CD14-positive monocyte (primary cell): ENCODE measurements at regions not wholly inside any gene's neighbourhood (a gene's known extent, or its start where the extent isn't known, plus 50 kb on each side); places are given as distances from the start of the nearest gene placed in this dataset.

Experiments used
- DNase-seq, 3 donors: peaks; one replicate each; pipeline ENCODE4 v3.0.0-alpha.2; 2011 to 2022
- H2AFZ ChIP-seq: 2 replicates; pipeline ENCODE4 v1.6.0; 2012; ENCODE audit warnings: mild to moderate bottlenecking, low read depth, low read length, inconsistent platforms; ENCODE audit not compliant: insufficient read depth, poor library complexity, severe bottlenecking
- H3K27ac ChIP-seq, 2 donors: 1 replicate in 1 of 2; 2 replicates in 1 of 2; pipeline ENCODE4 v1.5.1; 2012 to 2013; ENCODE audit warnings: low read length in 2 of 2, control low read depth in 1 of 2, inconsistent platforms in 1 of 2, low read depth in 1 of 2, mild to moderate bottlenecking in 1 of 2
- H3K27me3 ChIP-seq, 2 donors: one replicate each; pipeline versions ENCODE4 v1.6.0 to v1.6.1; 2011 to 2013; ENCODE audit warnings: low read length in 2 of 2; ENCODE audit not compliant: control insufficient read depth in 2 of 2, insufficient read depth in 2 of 2
- H3K36me3 ChIP-seq, 2 donors: replicated peaks in 1 of 2; 1 replicate in 1 of 2; 2 replicates in 1 of 2; pipeline versions ENCODE4 v1.5.1 to v1.6.1; 2012 to 2013; ENCODE audit warnings: low read length in 2 of 2, control low read depth in 1 of 2, inconsistent platforms in 1 of 2, mild to moderate bottlenecking in 1 of 2; ENCODE audit not compliant: insufficient read depth in 2 of 2, control insufficient read depth in 1 of 2
- H3K4me1 ChIP-seq, 2 donors: 1 replicate in 1 of 2; 2 replicates in 1 of 2; pipeline versions ENCODE4 v1.5.1 to v1.6.1; 2012 to 2013; ENCODE audit warnings: low read length in 2 of 2, control low read depth in 1 of 2, inconsistent platforms in 1 of 2, mild to moderate bottlenecking in 1 of 2, moderate library complexity in 1 of 2; ENCODE audit not compliant: insufficient read depth in 2 of 2, control insufficient read depth in 1 of 2
- H3K4me2 ChIP-seq: replicated peaks from 2 replicates; pipeline ENCODE3; 2012; ENCODE audit warnings: low read length, moderate library complexity, mild to moderate bottlenecking; ENCODE audit not compliant: poor library complexity, severe bottlenecking; ENCODE audit errors: extremely low read depth
- H3K4me3 ChIP-seq, 3 experiments: fragments of 200-600 bp in 1 of 3; sonication (generic) in 1 of 3; replicated peaks in 1 of 3; 1 replicate in 2 of 3; 2 replicates in 1 of 3; pipeline ENCODE4 v1.5.1; 2011 to 2013; ENCODE audit warnings: low read length in 3 of 3, mild to moderate bottlenecking in 3 of 3, control low read depth in 2 of 3, low read depth in 2 of 3, inconsistent platforms in 1 of 3, moderate library complexity in 1 of 3
- H3K79me2 ChIP-seq: 2 replicates; pipeline ENCODE4 v1.6.0; 2012; ENCODE audit warnings: mild to moderate bottlenecking, control low read depth, inconsistent platforms, low read length, moderate library complexity; ENCODE audit not compliant: insufficient read depth
- H3K9ac ChIP-seq: 2 replicates; pipeline ENCODE4 v1.6.0; 2017; ENCODE audit warnings: low read length, mild to moderate bottlenecking; ENCODE audit not compliant: insufficient read depth, poor library complexity, severe bottlenecking
- H3K9me3 ChIP-seq, 2 donors: replicated peaks in 1 of 2; 1 replicate in 1 of 2; 2 replicates in 1 of 2; pipeline versions ENCODE4 v1.5.1 to v1.6.1; 2012 to 2013; ENCODE audit warnings: low read length in 2 of 2, control low read depth in 1 of 2; ENCODE audit not compliant: control insufficient read depth in 1 of 2, insufficient read depth in 1 of 2
- H4K20me1 ChIP-seq: 2 replicates; pipeline ENCODE4 v1.6.0; 2012; ENCODE audit warnings: mild to moderate bottlenecking, low read length, control low read depth, moderate library complexity; ENCODE audit not compliant: insufficient read depth
- H3K27ac Mint-ChIP-seq, 7 donors: one replicate each; pipeline ENCODE4 v1.8.0; 2020; ENCODE audit warnings: mild to moderate bottlenecking in 7 of 7, mixed read lengths in 7 of 7, moderate library complexity in 6 of 7, inconsistent platforms in 2 of 7
- H3K27me3 Mint-ChIP-seq, 3 donors: one replicate each; pipeline ENCODE4 v1.8.0; 2021 to 2022; ENCODE audit warnings: low read depth in 3 of 3, mild to moderate bottlenecking in 3 of 3, mixed read lengths in 3 of 3, moderate library complexity in 3 of 3, inconsistent platforms in 1 of 3
- H3K36me3 Mint-ChIP-seq, 2 donors: one replicate each; pipeline ENCODE4 v1.8.0; 2020; ENCODE audit warnings: mixed read lengths in 2 of 2, inconsistent platforms in 1 of 2, mild to moderate bottlenecking in 1 of 2
- H3K4me1 Mint-ChIP-seq: one replicate; pipeline ENCODE4 v1.8.0; 2020; ENCODE audit warnings: mild to moderate bottlenecking, mixed read lengths
- H3K4me3 Mint-ChIP-seq, 2 donors: one replicate each; pipeline ENCODE4 v1.8.0; 2020; ENCODE audit warnings: mild to moderate bottlenecking in 2 of 2, mixed read lengths in 2 of 2, moderate library complexity in 1 of 2
- H3K9me3 Mint-ChIP-seq, 7 donors: one replicate each; pipeline ENCODE4 v1.8.0; 2020 to 2022; ENCODE audit warnings: mixed read lengths in 7 of 7, mild to moderate bottlenecking in 6 of 7, moderate library complexity in 6 of 7, inconsistent platforms in 2 of 7
- WGBS: methylation state at CpG from one replicate; pipeline ENCODE4 v1.1.5; 2013; ENCODE audit warnings: missing lambda C conversion rate; ENCODE audit not compliant: insufficient coverage; 5-methylcytosine and 5-hydroxymethylcytosine counted together
- intact Hi-C, 2 donors: fragments of 100-400 bp; cut with micrococcal nuclease; formaldehyde crosslinking; loops; one replicate each; pipeline versions ENCODE4 v1.15.0 to v1.15.1; 2023
- TF ChIP-seq, protein P1 (sequence below): fragments of 200-600 bp; IDR thresholded peaks from one replicate; pipeline ENCODE4 v1.8.0; 2022; ENCODE audit warnings: antibody characterized with exemption, mild to moderate bottlenecking

DNA sequence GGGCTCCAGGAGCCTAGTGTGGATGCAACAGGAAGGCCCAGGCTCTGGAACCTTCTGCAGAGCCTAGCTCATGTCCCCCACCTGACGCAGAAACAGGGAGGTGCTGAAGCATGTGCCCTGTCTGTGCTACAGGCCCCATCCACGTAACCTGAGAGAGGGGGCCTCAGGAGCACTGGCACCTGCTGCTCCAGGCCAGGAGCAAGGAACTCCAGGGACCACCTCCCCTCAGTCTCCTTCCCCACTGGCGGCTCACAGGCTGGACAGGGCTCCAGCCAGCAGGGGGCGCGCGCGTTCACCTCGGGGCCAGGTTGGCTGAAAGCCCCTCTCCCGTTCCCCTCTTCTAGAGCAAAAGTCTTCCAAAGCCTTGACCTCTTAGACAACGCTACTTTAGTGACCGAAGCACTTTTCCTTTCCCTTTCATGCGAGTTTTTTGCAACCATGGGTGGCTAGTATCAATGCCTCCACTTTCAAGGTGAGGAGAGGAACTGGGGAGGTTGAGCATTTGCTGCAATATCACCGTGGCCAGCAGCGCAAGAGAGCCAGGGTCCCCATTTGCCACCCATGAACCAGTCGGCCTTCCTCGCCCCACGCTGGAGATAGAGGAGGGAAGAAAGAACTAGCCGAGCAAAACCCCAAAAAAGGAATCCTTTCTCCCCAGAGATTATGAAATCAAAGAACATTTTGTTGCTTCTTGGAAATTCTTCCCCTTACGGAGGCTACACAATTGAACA, 52.4 kb upstream of the GPR157 start:
- H2AFZ ChIP-seq = peak overlapping the region; percentile 63
- peak overlapping the region; percentile 86 for H3K4me2 ChIP-seq
- peaks cover 11 to 44% of the 10 kb centered on the region in 2 donors for H3K27me3 ChIP-seq
- Mint-ChIP-seq H3K27ac (peak overlapping the region in 1 of 7 donors; percentile 81), H3K9me3 (peaks cover 0 to 9% (median 0%) of the 10 kb centered on the region in 7 donors), H3K4me3 (peak overlapping the region; percentile 74 to 93), H3K27me3 (peaks cover 24 to 56% (median 46%) of the 10 kb centered on the region in 3 donors), H3K36me3 (no peaks in the 10 kb centered on the region), H3K4me1 (peaks cover 31% of the 10 kb centered on the region)
- no peaks in the 10 kb centered on the region for H3K79me2 ChIP-seq
- H3K9ac ChIP-seq = no peak overlapping the region
- H3K27ac ChIP-seq = no peak overlapping the region
- H3K4me3 ChIP-seq = peak overlapping the region; percentile 18 to 75 (median 29)
- peak; percentile 29 to 59 (median 47) for DNase-seq
- WGBS = 18% methylated on average over 8 of the region's 19 CpGs
- H3K36me3 ChIP-seq = no peaks in the 10 kb centered on the region
- H3K4me1 ChIP-seq = peaks cover 36 to 46% of the 10 kb centered on the region in 2 donors
- no peaks in the 10 kb centered on the region for H4K20me1 ChIP-seq
- TF ChIP-seq, protein P1, sequence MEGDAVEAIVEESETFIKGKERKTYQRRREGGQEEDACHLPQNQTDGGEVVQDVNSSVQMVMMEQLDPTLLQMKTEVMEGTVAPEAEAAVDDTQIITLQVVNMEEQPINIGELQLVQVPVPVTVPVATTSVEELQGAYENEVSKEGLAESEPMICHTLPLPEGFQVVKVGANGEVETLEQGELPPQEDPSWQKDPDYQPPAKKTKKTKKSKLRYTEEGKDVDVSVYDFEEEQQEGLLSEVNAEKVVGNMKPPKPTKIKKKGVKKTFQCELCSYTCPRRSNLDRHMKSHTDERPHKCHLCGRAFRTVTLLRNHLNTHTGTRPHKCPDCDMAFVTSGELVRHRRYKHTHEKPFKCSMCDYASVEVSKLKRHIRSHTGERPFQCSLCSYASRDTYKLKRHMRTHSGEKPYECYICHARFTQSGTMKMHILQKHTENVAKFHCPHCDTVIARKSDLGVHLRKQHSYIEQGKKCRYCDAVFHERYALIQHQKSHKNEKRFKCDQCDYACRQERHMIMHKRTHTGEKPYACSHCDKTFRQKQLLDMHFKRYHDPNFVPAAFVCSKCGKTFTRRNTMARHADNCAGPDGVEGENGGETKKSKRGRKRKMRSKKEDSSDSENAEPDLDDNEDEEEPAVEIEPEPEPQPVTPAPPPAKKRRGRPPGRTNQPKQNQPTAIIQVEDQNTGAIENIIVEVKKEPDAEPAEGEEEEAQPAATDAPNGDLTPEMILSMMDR = peak; percentile 99
- H3K9me3 ChIP-seq = peaks cover 5 to 9% of the 10 kb centered on the region in 2 donors
- intact Hi-C loops = loop anchor here in 1 of 2 donors (5.0 kb wide), 1 partner anchor 44 kb away; no protein-coding TSS in a partner anchor

DNA sequence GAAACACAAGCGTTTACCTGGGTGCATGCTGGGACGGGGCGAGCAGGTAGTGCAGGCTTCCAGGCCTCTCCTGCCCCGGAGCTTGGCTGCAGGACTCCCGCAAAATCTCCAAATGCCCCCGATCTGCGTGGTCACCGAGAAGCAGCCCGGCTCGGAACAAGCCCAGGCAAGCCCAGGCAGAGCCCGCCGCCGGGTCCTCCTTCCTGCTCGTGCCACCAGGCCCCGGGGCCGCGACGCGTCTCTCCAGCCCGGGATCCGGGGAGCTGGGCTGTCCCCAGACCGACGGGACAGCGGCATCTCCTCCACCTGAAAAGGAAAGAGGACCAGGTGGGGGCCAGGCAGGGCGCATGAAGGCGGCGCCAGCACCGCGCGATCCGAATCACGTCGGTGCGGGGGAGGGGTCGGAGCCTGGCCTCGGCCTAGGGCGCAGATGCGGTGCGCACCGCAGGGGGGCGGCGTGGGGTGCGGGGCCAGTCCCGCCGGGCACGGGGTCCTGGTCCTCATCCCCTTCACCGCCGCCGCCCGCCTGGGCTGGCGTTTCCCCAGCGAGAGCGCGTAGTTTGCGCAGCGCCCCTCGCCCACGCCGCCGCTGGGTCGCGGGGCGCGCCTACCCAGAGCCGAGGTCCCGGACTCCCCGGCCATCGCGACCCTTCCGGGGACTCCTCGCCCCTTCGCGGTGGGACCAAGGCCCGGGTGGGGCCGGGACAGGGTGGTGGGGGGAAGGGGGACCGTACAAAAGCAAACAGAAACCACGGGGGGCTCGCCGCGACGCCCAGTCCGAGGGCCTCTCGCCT, 52.4 kb upstream of the H6PD start:
- Histone ChIP-seq H2AFZ (peak overlapping the region; percentile 63), H3K4me3 (peak overlapping the region; percentile 27 to 75 (median 29)), H3K9ac (peak overlapping the region; percentile 43)

More for the DNA sequence above, 52.4 kb upstream of the H6PD start:
- Histone ChIP-seq H4K20me1 (no peaks in the 10 kb centered on the region), H3K79me2 (no peaks in the 10 kb centered on the region), H3K27me3 (peaks cover 11 to 44% of the 10 kb centered on the region in 2 donors), H3K4me1 (peaks cover 36 to 46% of the 10 kb centered on the region in 2 donors), H3K36me3 (no peaks in the 10 kb centered on the region), H3K4me2 (peak overlapping the region; percentile 86), H3K9me3 (peaks cover 5 to 9% of the 10 kb centered on the region in 2 donors), H3K27ac (no peak overlapping the region)
- 2% methylated on average over 83 of the region's 83 CpGs for WGBS
- TF ChIP-seq, protein P1 = no peak
- Mint-ChIP-seq H3K4me3 (peak overlapping the region; percentile 75 to 93), H3K27me3 (peaks cover 23 to 56% (median 44%) of the 10 kb centered on the region in 3 donors), H3K36me3 (no peaks in the 10 kb centered on the region), H3K27ac (peak overlapping the region in 2 of 7 donors; percentile 52 to 81), H3K4me1 (peaks cover 31% of the 10 kb centered on the region), H3K9me3 (peaks cover 0 to 9% (median 0%) of the 10 kb centered on the region in 7 donors)
- DNase-seq = no peak
- intact Hi-C loops = loop anchor here in 1 of 2 donors (5.0 kb wide), 1 partner anchor 45 kb away; no protein-coding TSS in a partner anchor
